ENCODE measurements at regions not wholly inside any gene's neighbourhood (a gene's known extent, or its start where the extent isn't known, plus 50 kb on each side); places are given as distances from the start of the nearest gene placed in this dataset.
A peak's percentile ranks its signal among the peaks of the same experiment; 100 is the strongest.

DNA sequence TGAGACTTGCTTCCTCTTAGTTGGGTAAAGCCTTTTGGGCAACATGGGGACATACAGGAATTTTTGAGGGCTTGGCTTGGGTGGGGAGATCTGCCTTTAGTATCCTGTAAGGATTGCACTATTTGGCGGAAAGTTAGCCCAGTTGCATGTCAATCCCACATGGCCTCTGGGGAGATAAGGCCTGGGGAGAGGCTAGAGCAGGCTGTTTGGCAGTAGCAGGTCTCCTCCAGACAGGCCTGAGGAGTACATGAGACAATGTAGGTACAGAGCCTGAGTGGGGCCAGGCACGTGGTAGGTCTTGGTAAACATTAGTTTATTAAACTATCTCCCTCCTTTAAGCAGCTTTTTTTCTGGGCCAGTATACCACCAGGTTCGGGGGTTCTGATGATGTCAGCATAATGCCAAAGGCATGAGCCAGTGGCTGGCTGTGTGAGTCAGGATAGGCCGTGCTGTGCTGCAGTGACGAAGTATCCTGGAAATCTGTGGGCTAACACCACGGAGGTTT, 147.9 kb downstream of the VEGFA start (continued):
- TF ChIP-seq, protein P1, sequence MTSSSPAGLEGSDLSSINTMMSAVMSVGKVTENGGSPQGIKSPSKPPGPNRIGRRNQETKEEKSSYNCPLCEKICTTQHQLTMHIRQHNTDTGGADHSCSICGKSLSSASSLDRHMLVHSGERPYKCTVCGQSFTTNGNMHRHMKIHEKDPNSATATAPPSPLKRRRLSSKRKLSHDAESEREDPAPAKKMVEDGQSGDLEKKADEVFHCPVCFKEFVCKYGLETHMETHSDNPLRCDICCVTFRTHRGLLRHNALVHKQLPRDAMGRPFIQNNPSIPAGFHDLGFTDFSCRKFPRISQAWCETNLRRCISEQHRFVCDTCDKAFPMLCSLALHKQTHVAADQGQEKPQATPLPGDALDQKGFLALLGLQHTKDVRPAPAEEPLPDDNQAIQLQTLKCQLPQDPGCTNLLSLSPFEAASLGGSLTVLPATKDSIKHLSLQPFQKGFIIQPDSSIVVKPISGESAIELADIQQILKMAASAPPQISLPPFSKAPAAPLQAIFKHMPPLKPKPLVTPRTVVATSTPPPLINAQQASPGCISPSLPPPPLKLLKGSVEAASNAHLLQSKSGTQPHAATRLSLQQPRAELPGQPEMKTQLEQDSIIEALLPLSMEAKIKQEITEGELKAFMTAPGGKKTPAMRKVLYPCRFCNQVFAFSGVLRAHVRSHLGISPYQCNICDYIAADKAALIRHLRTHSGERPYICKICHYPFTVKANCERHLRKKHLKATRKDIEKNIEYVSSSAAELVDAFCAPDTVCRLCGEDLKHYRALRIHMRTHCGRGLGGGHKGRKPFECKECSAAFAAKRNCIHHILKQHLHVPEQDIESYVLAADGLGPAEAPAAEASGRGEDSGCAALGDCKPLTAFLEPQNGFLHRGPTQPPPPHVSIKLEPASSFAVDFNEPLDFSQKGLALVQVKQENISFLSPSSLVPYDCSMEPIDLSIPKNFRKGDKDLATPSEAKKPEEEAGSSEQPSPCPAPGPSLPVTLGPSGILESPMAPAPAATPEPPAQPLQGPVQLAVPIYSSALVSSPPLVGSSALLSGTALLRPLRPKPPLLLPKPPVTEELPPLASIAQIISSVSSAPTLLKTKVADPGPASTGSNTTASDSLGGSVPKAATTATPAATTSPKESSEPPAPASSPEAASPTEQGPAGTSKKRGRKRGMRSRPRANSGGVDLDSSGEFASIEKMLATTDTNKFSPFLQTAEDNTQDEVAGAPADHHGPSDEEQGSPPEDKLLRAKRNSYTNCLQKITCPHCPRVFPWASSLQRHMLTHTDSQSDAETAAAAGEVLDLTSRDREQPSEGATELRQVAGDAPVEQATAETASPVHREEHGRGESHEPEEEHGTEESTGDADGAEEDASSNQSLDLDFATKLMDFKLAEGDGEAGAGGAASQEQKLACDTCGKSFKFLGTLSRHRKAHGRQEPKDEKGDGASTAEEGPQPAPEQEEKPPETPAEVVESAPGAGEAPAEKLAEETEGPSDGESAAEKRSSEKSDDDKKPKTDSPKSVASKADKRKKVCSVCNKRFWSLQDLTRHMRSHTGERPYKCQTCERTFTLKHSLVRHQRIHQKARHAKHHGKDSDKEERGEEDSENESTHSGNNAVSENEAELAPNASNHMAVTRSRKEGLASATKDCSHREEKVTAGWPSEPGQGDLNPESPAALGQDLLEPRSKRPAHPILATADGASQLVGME (CRISPR knock-in tag; IDR thresholded peaks at IDR 0.05) = peak; percentile 72
- TF ChIP-seq, protein P2, sequence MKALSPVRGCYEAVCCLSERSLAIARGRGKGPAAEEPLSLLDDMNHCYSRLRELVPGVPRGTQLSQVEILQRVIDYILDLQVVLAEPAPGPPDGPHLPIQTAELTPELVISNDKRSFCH (CRISPR knock-in tag; IDR thresholded peaks at IDR 0.05) = no peak
- TF ChIP-seq, protein P2 (tag; IDR thresholded peaks at IDR 0.05) = peak; percentile 74; the same call in 1 of the 2 replicates
- peak; percentile 89 for TF ChIP-seq ZNF175 (CRISPR knock-in tag; IDR thresholded peaks at IDR 0.05; ENCODE audit: low read depth)

Data from K562 (cell line).